ENCODE measurements at regions not wholly inside any gene's neighbourhood (a gene's known extent, or its start where the extent isn't known, plus 50 kb on each side); places are given as distances from the start of the nearest gene placed in this dataset.

GRCh38 chr2:172366596-172367150 is 60.7 kb upstream of the ITGA6 start:
- no peaks in the 10 kb centered on the region for H3K27me3 ChIP-seq (ENCODE audit: insufficient read depth in 3 of 3, low read length in 2 of 3)
- DNase-seq: no peak
- WGBS, 3 donors: 52 to 59% (median 56%) methylated on average over 11 of the region's 11 CpGs
- H3K4me1 ChIP-seq: no peaks in the 10 kb centered on the region
- H3K9me3 ChIP-seq: peaks cover 6% of the 10 kb centered on the region
- no peaks in the 10 kb centered on the region for H3K36me3 ChIP-seq (ENCODE audit: insufficient read depth in 1 of 2, low read depth in 1 of 2)
- H3K27ac ChIP-seq: no peak overlapping the region
- no peak overlapping the region for H3K4me3 ChIP-seq
- intact Hi-C loops (cut with DNase I): no loop called here
- no peak for ATAC-seq
- TF ChIP-seq, protein P1, sequence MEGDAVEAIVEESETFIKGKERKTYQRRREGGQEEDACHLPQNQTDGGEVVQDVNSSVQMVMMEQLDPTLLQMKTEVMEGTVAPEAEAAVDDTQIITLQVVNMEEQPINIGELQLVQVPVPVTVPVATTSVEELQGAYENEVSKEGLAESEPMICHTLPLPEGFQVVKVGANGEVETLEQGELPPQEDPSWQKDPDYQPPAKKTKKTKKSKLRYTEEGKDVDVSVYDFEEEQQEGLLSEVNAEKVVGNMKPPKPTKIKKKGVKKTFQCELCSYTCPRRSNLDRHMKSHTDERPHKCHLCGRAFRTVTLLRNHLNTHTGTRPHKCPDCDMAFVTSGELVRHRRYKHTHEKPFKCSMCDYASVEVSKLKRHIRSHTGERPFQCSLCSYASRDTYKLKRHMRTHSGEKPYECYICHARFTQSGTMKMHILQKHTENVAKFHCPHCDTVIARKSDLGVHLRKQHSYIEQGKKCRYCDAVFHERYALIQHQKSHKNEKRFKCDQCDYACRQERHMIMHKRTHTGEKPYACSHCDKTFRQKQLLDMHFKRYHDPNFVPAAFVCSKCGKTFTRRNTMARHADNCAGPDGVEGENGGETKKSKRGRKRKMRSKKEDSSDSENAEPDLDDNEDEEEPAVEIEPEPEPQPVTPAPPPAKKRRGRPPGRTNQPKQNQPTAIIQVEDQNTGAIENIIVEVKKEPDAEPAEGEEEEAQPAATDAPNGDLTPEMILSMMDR (IDR thresholded peaks at IDR 0.05): no peak

- intact Hi-C loops (cut with DNase I): no loop called here
- DNase-seq (no peak), ATAC-seq (no peak)
- H3K9me3 ChIP-seq: peaks cover 6% of the 10 kb centered on the region
- WGBS, 3 donors: 54 to 68% (median 63%) methylated on average over 1 of the region's 1 CpG
- no peak overlapping the region for H3K27ac ChIP-seq
- no peak overlapping the region for H3K4me3 ChIP-seq
- H3K4me1 ChIP-seq: peaks cover 3% of the 10 kb centered on the region
- H3K36me3 ChIP-seq (ENCODE audit: insufficient read depth in 1 of 2, low read depth in 1 of 2): no peaks in the 10 kb centered on the region
- no peaks in the 10 kb centered on the region for H3K27me3 ChIP-seq (ENCODE audit: insufficient read depth in 3 of 3, low read length in 2 of 3)
- TF ChIP-seq, protein P1 (IDR thresholded peaks at IDR 0.05): no peak
Measured at GRCh38 chr2:172370821-172371455, 56.4 kb upstream of the ITGA6 start.

GRCh38 chr2:172372436-172372835 is 55.0 kb upstream of the ITGA6 start:
- no peak for DNase-seq
- TF ChIP-seq, protein P1 (IDR thresholded peaks at IDR 0.05): no peak
- Histone ChIP-seq H3K27me3 (ENCODE audit: insufficient read depth in 3 of 3, low read length in 2 of 3) (no peaks in the 10 kb centered on the region), H3K4me3 (no peak overlapping the region), H3K27ac (no peak overlapping the region), H3K36me3 (ENCODE audit: insufficient read depth in 1 of 2, low read depth in 1 of 2) (no peaks in the 10 kb centered on the region), H3K9me3 (peaks cover 6% of the 10 kb centered on the region), H3K4me1 (peaks cover 6% of the 10 kb centered on the region)
- intact Hi-C loops (cut with DNase I): no loop called here
- ATAC-seq: no peak

GRCh38 chr2:172373076-172373475 is 54.3 kb upstream of the ITGA6 start:
- Histone ChIP-seq H3K36me3 (ENCODE audit: insufficient read depth in 1 of 2, low read depth in 1 of 2) (no peaks in the 10 kb centered on the region), H3K4me1 (peaks cover 6% of the 10 kb centered on the region), H3K27me3 (ENCODE audit: insufficient read depth in 3 of 3, low read length in 2 of 3) (no peaks in the 10 kb centered on the region), H3K27ac (no peak overlapping the region), H3K4me3 (no peak overlapping the region), H3K9me3 (peaks cover 6% of the 10 kb centered on the region)
- intact Hi-C loops (cut with DNase I): no loop called here
- no peak for ATAC-seq
- TF ChIP-seq, protein P1 (IDR thresholded peaks at IDR 0.05): no peak
- DNase-seq: no peak
- 65 to 72% (median 69%) methylated on average over 5 of the region's 5 CpGs for WGBS, 3 donors

DNA sequence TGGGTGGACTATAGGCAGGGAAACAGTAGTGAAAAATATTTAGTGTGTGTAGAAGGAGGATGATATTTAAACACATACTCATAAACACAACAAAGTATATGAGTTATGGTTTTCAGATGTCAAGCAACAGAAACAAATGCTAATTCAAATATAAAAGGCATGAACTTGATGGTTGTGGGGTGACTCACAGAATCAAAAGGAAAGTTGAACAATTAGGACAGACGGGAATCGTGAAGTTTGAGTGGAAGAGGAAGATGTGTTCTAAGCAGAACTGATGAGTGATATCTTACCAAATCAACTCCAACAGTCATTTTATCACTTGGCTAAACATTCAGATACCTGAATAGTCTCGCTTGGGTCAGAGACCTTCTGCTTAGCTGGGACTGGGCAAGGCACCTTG is 53.6 kb upstream of the ITGA6 start:
- TF ChIP-seq, protein P1 (IDR thresholded peaks at IDR 0.05): no peak
- 84 to 93% (median 91%) methylated on average over 3 of the region's 3 CpGs for WGBS, 3 donors
- Histone ChIP-seq H3K27ac (no peak overlapping the region), H3K9me3 (peaks cover 3% of the 10 kb centered on the region), H3K4me1 (peaks cover 6% of the 10 kb centered on the region), H3K4me3 (no peak overlapping the region), H3K27me3 (ENCODE audit: insufficient read depth in 3 of 3, low read length in 2 of 3) (no peaks in the 10 kb centered on the region), H3K36me3 (ENCODE audit: insufficient read depth in 1 of 2, low read depth in 1 of 2) (no peaks in the 10 kb centered on the region)
- no peak for DNase-seq
- intact Hi-C loops (cut with DNase I): no loop called here
- no peak for ATAC-seq
